Sigmoid colon (tissue), 6 donors: ENCODE measurements at regions not wholly inside any gene's neighbourhood (a gene's known extent, or its start where the extent isn't known, plus 50 kb on each side); places are given as distances from the start of the nearest gene placed in this dataset.

Experiments
- DNase-seq: peaks from one replicate; pipeline ENCODE4 v3.0.0-alpha.2; 2019
- H3K27ac ChIP-seq, 4 donors: fragments of 200-600 bp; sonication (generic); one replicate each; pipeline ENCODE4 v1.5.1; 2016 to 2019; ENCODE audit warnings: mild to moderate bottlenecking in 1 of 4
- H3K27me3 ChIP-seq, 3 donors: fragments of 200-600 bp; sonication (generic); one replicate each; pipeline ENCODE4 v1.5.1; 2019; ENCODE audit warnings: mild to moderate bottlenecking in 1 of 3
- H3K36me3 ChIP-seq, 4 donors: fragments of 200-600 bp; sonication (generic); one replicate each; pipeline ENCODE4 v1.5.1; 2016 to 2019
- H3K4me1 ChIP-seq, 4 donors: fragments of 200-600 bp; sonication (generic); one replicate each; pipeline ENCODE4 v1.5.1; 2017 to 2019
- H3K4me3 ChIP-seq, 4 donors: fragments of 200-600 bp; sonication (generic); one replicate each; pipeline ENCODE4 v1.5.1; 2017 to 2019; ENCODE audit warnings: mild to moderate bottlenecking in 2 of 4, moderate library complexity in 1 of 4
- H3K9me3 ChIP-seq, 4 donors: fragments of 200-600 bp in 3 of 4; sonication (generic) in 3 of 4; one replicate each; pipeline versions ENCODE4 v1.5.1 to v1.6.1; 2013 to 2019
- EP300 ChIP-seq, 4 donors: sonication (generic); formaldehyde crosslinking; IDR thresholded peaks; one replicate each; pipeline ENCODE4 v1.6.1; 2017; ENCODE audit warnings: antibody characterized with exemption in 4 of 4
- POLR2A ChIP-seq, 2 donors: fragments of 450-650 bp; IDR thresholded peaks; one replicate each; pipeline ENCODE4 v1.6.1; 2016; ENCODE audit warnings: antibody characterized with exemption in 2 of 2, mild to moderate bottlenecking in 2 of 2, moderate library complexity in 2 of 2
- POLR2AphosphoS5 ChIP-seq, 4 donors: sonication (generic); formaldehyde crosslinking; IDR thresholded peaks; one replicate each; pipeline ENCODE4 v1.6.1; 2017; ENCODE audit warnings: antibody characterized with exemption in 4 of 4
- WGBS, 2 donors: extraction: QIAGEN DNeasy Blood & Tissue Kit; methylation state at CpG; one replicate each; pipeline ENCODE4 v1.1.7; 2013; 5-methylcytosine and 5-hydroxymethylcytosine counted together
- intact Hi-C: fragments of 100-400 bp; cut with DNase I; formaldehyde crosslinking; loops from one replicate; pipeline ENCODE4 v1.15.1; 2023
- TF ChIP-seq, protein P1 (sequence below), 4 experiments: fragments of 450-650 bp in 3 of 4; fragments of 200-600 bp in 1 of 4; IDR thresholded peaks; one replicate each; pipeline ENCODE4 v1.5.1; 2016 to 2019; ENCODE audit warnings: antibody characterized with exemption in 4 of 4, mild to moderate bottlenecking in 3 of 4, moderate library complexity in 2 of 4
- donor health status: healthy with polysubstance abuse.
- donor health status: healthy.

DNA sequence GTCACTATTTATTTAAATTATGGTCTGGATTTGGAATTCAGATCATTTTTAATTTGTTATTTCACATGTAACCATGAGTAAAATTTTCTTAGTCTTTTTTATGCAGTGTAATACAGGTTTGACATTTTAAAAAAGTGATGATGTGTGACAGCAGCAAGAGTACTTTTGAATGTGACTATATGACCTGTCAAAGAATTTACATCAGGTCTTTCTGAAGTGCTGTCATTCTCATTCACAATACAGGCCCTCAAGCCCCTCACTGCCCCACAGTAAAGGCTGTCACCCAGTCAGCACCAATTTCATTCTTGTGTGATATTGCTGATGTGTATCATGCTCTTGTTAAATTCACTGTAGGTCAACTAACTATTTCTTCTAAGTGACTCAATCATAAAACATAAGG is 364.2 kb downstream of the NUP35 start:
- no peak for TF ChIP-seq POLR2AphosphoS5 (IDR thresholded peaks at IDR 0.05)
- TF ChIP-seq, protein P1, sequence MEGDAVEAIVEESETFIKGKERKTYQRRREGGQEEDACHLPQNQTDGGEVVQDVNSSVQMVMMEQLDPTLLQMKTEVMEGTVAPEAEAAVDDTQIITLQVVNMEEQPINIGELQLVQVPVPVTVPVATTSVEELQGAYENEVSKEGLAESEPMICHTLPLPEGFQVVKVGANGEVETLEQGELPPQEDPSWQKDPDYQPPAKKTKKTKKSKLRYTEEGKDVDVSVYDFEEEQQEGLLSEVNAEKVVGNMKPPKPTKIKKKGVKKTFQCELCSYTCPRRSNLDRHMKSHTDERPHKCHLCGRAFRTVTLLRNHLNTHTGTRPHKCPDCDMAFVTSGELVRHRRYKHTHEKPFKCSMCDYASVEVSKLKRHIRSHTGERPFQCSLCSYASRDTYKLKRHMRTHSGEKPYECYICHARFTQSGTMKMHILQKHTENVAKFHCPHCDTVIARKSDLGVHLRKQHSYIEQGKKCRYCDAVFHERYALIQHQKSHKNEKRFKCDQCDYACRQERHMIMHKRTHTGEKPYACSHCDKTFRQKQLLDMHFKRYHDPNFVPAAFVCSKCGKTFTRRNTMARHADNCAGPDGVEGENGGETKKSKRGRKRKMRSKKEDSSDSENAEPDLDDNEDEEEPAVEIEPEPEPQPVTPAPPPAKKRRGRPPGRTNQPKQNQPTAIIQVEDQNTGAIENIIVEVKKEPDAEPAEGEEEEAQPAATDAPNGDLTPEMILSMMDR (IDR thresholded peaks at IDR 0.05) = no peak
- no peaks in the 10 kb centered on the region for H3K36me3 ChIP-seq
- intact Hi-C loops = no loop called here
- peaks cover 0 to 16% (median 15%) of the 10 kb centered on the region in 4 donors for H3K4me1 ChIP-seq
- H3K27ac ChIP-seq = no peak overlapping the region
- DNase-seq = no peak
- no peak overlapping the region for H3K4me3 ChIP-seq
- H3K9me3 ChIP-seq = no peaks in the 10 kb centered on the region
- H3K27me3 ChIP-seq = no peaks in the 10 kb centered on the region

GRCh38 chr2:183490489-183490888 is 366.2 kb downstream of the NUP35 start:
- peak overlapping the region in 2 of 4 donors; percentile 48 to 61 for H3K27ac ChIP-seq
- intact Hi-C loops = no loop called here

DNA sequence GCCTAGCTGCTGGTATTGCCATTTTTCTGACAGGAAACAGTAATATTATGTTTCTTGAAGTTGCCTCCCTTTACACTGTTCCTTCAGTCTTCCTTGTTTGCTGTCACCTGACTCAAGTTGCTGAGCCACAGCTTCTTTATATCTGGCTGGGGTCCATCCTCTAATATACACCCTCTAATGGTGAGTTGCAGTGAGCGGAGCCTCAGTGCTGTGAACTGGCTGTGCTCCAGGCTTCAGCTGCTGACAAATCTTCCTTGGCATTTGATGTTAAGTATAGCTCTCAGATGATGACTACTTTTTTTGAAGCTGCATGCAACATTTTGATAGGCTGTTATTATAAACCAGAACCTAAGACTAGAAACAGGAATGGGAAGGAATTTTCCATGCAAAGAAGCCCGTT is 366.7 kb downstream of the NUP35 start:
- WGBS, 2 donors = 69 to 79% methylated on average over 2 of the region's 2 CpGs
- H3K27me3 ChIP-seq = no peaks in the 10 kb centered on the region
- no peaks in the 10 kb centered on the region for H3K36me3 ChIP-seq
- no peaks in the 10 kb centered on the region for H3K9me3 ChIP-seq
- peak; percentile 63 for DNase-seq
- peaks cover 0 to 16% (median 15%) of the 10 kb centered on the region in 4 donors for H3K4me1 ChIP-seq
- peak overlapping the region in 2 of 4 donors; percentile 48 to 61 for H3K27ac ChIP-seq
- no peak overlapping the region for H3K4me3 ChIP-seq
- intact Hi-C loops = no loop called here
- no peak for TF ChIP-seq POLR2AphosphoS5 (IDR thresholded peaks at IDR 0.05)
- TF ChIP-seq, protein P1 (IDR thresholded peaks at IDR 0.05) = no peak
- TF ChIP-seq POLR2A (IDR thresholded peaks at IDR 0.05) = no peak
- no peak for TF ChIP-seq EP300 (IDR thresholded peaks at IDR 0.05)

More at GRCh38 chr2:183490489-183490888, 366.2 kb downstream of the NUP35 start:
- 35 to 65% methylated on average over 3 of the region's 3 CpGs for WGBS, 2 donors
- Histone ChIP-seq H3K9me3 (no peaks in the 10 kb centered on the region), H3K36me3 (no peaks in the 10 kb centered on the region), H3K27me3 (no peaks in the 10 kb centered on the region), H3K4me3 (no peak overlapping the region), H3K4me1 (peaks cover 0 to 16% (median 15%) of the 10 kb centered on the region in 4 donors)
- TF ChIP-seq, protein P1 (IDR thresholded peaks at IDR 0.05) = no peak
- no peak for TF ChIP-seq POLR2AphosphoS5 (IDR thresholded peaks at IDR 0.05)
- TF ChIP-seq EP300 (IDR thresholded peaks at IDR 0.05) = no peak
- TF ChIP-seq POLR2A (IDR thresholded peaks at IDR 0.05) = no peak
- DNase-seq = no peak

DNA sequence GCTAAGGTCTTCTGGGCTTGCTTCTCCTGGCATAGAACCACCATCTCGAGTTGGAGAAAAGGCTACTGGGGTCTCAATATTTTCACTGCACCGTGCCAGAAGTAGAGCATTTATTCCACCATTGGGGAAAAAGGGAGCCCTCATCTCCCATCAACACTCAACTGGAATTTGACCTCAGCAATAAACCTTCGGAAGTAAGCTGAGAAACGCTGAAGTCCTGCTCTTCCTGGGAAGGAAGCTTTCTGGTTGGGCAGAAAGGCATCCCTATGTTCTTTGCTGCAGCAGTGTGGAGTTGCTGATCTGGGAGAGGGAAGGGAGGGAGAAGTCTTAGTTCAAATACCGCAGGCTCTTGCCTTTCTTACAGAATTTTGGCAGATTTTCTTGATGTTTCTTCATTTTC is 368.8 kb downstream of the NUP35 start:
- DNase-seq = no peak
- Histone ChIP-seq H3K4me1 (peaks cover 0 to 16% (median 15%) of the 10 kb centered on the region in 4 donors), H3K36me3 (no peaks in the 10 kb centered on the region), H3K27me3 (no peaks in the 10 kb centered on the region), H3K27ac (no peak overlapping the region), H3K9me3 (no peaks in the 10 kb centered on the region), H3K4me3 (no peak overlapping the region)
- 27 to 53% methylated on average over 5 of the region's 5 CpGs for WGBS, 2 donors
- intact Hi-C loops = no loop called here
- TF ChIP-seq POLR2AphosphoS5 (IDR thresholded peaks at IDR 0.05) (no peak), POLR2A (IDR thresholded peaks at IDR 0.05) (no peak), EP300 (IDR thresholded peaks at IDR 0.05) (no peak)
- TF ChIP-seq, protein P1 (IDR thresholded peaks at IDR 0.05) = no peak

DNA sequence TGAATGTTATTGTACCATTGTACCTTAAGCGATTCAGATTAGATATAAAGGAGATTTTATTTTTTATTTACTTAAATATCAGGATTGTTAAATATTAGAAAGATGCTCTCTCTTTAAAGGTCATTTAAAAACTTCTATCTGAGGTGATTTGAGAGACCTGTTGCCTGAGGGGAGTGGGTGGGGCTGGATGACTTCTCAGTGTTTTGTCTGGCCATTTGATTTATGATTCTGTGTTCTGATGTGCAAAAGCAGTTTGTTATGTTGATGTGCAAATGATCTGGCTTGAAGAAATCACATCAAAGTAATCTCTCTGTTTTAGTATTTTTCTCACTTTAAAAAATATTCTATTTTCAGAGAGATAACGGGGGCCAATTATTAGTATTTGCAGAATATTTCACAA is 370.8 kb downstream of the NUP35 start:
- Histone ChIP-seq H3K36me3 (no peaks in the 10 kb centered on the region), H3K4me3 (no peak overlapping the region), H3K27ac (no peak overlapping the region), H3K9me3 (no peaks in the 10 kb centered on the region), H3K4me1 (peaks cover 0 to 15% (median 14%) of the 10 kb centered on the region in 4 donors), H3K27me3 (no peaks in the 10 kb centered on the region)
- intact Hi-C loops = no loop called here
- 86 to 88% methylated on average over 2 of the region's 2 CpGs for WGBS, 2 donors
- TF ChIP-seq POLR2A (IDR thresholded peaks at IDR 0.05) = no peak
- TF ChIP-seq, protein P1 (IDR thresholded peaks at IDR 0.05) = no peak
- no peak for TF ChIP-seq POLR2AphosphoS5 (IDR thresholded peaks at IDR 0.05)
- TF ChIP-seq EP300 (IDR thresholded peaks at IDR 0.05) = no peak
- DNase-seq = no peak
